ENCODE measurements at regions not wholly inside any gene's neighbourhood (a gene's known extent, or its start where the extent isn't known, plus 50 kb on each side); places are given as distances from the start of the nearest gene placed in this dataset.

DNA sequence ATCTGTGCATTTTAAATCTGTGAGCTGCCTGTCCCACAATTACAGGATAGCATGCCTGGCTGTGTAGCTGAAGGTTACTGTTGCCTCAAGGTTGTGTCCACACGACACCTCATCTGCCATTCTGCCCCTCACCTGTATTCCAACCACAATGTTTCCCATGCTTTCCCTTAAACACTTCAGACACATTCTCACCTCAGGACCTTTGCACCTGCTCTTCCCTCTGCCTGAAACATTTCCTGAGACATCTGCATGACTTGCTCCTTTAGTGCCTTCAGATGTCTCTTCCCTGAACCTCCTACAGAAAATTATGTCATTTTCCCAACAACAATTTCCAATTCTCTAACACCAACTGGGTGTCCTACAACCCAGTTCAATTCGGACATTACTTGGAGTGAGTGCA is 120.4 kb downstream of the ZNF608 start:
- Histone ChIP-seq H3K4me3 (replicated peaks in 1 of 3; ENCODE audit: low read depth in 2 of 3, low read length in 3 of 3) (no peak overlapping the region), H3K9me3 (replicated peaks in 1 of 2; ENCODE audit: control insufficient read depth in 1 of 2, insufficient read depth in 1 of 2, low read length in 2 of 2) (no peaks in the 10 kb centered on the region), H3K4me1 (ENCODE audit: control insufficient read depth in 1 of 2, insufficient read depth in 2 of 2, low read length in 2 of 2) (no peaks in the 10 kb centered on the region), H3K36me3 (replicated peaks in 1 of 2; ENCODE audit: control insufficient read depth in 1 of 2, insufficient read depth in 2 of 2, low read length in 2 of 2) (no peaks in the 10 kb centered on the region), H3K4me2 (replicated peaks; ENCODE audit: extremely low read depth, low read length, poor library complexity, severe bottlenecking) (no peak overlapping the region), H3K9ac (ENCODE audit: insufficient read depth, low read length, poor library complexity, severe bottlenecking) (no peak overlapping the region), H4K20me1 (ENCODE audit: insufficient read depth, low read length) (no peaks in the 10 kb centered on the region), H3K27me3 (ENCODE audit: control insufficient read depth in 2 of 2, insufficient read depth in 2 of 2, low read length in 2 of 2) (peaks cover 9 to 23% of the 10 kb centered on the region in 2 donors), H3K79me2 (ENCODE audit: insufficient read depth, low read length) (no peaks in the 10 kb centered on the region), H2AFZ (ENCODE audit: insufficient read depth, low read depth, low read length, poor library complexity, severe bottlenecking) (no peak overlapping the region), H3K27ac (ENCODE audit: low read depth in 1 of 2, low read length in 2 of 2) (no peak overlapping the region)
- H3K27ac Mint-ChIP-seq: peak overlapping the region in 1 of 7 donors; percentile 2
- intact Hi-C loops (cut with micrococcal nuclease): no loop called here
- no peak for DNase-seq
- peaks cover 12 to 35% (median 23%) of the 10 kb centered on the region in 3 donors for H3K27me3 Mint-ChIP-seq (ENCODE audit: low read depth in 3 of 3)
- H3K4me3 Mint-ChIP-seq: no peak overlapping the region
- TF ChIP-seq, protein P1, sequence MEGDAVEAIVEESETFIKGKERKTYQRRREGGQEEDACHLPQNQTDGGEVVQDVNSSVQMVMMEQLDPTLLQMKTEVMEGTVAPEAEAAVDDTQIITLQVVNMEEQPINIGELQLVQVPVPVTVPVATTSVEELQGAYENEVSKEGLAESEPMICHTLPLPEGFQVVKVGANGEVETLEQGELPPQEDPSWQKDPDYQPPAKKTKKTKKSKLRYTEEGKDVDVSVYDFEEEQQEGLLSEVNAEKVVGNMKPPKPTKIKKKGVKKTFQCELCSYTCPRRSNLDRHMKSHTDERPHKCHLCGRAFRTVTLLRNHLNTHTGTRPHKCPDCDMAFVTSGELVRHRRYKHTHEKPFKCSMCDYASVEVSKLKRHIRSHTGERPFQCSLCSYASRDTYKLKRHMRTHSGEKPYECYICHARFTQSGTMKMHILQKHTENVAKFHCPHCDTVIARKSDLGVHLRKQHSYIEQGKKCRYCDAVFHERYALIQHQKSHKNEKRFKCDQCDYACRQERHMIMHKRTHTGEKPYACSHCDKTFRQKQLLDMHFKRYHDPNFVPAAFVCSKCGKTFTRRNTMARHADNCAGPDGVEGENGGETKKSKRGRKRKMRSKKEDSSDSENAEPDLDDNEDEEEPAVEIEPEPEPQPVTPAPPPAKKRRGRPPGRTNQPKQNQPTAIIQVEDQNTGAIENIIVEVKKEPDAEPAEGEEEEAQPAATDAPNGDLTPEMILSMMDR (IDR thresholded peaks at IDR 0.05): no peak
- H3K4me1 Mint-ChIP-seq: peaks cover 8% of the 10 kb centered on the region
- H3K36me3 Mint-ChIP-seq: no peaks in the 10 kb centered on the region
- 100% methylated on average over 2 of the region's 2 CpGs for WGBS (ENCODE audit: insufficient coverage)
- peaks cover 0 to 5% (median 1%) of the 10 kb centered on the region in 7 donors for H3K9me3 Mint-ChIP-seq

- Mint-ChIP-seq H3K27ac (no peak overlapping the region), H3K4me1 (peaks cover 6% of the 10 kb centered on the region), H3K36me3 (no peaks in the 10 kb centered on the region), H3K9me3 (peaks cover 0 to 3% (median 0%) of the 10 kb centered on the region in 7 donors), H3K4me3 (no peak overlapping the region), H3K27me3 (ENCODE audit: low read depth in 3 of 3) (peaks cover 4 to 14% (median 6%) of the 10 kb centered on the region in 3 donors)
- no CpG with 5 or more reads among the region's 5 CpGs for WGBS (ENCODE audit: insufficient coverage)
- Histone ChIP-seq H3K79me2 (ENCODE audit: insufficient read depth, low read length) (no peaks in the 10 kb centered on the region), H3K27ac (ENCODE audit: low read depth in 1 of 2, low read length in 2 of 2) (no peak overlapping the region), H4K20me1 (ENCODE audit: insufficient read depth, low read length) (no peaks in the 10 kb centered on the region), H3K4me2 (replicated peaks; ENCODE audit: extremely low read depth, low read length, poor library complexity, severe bottlenecking) (no peak overlapping the region), H3K27me3 (ENCODE audit: control insufficient read depth in 2 of 2, insufficient read depth in 2 of 2, low read length in 2 of 2) (peaks cover 2 to 4% of the 10 kb centered on the region in 2 donors), H2AFZ (ENCODE audit: insufficient read depth, low read depth, low read length, poor library complexity, severe bottlenecking) (no peak overlapping the region), H3K4me3 (replicated peaks in 1 of 3; ENCODE audit: low read depth in 2 of 3, low read length in 3 of 3) (no peak overlapping the region), H3K9ac (ENCODE audit: insufficient read depth, low read length, poor library complexity, severe bottlenecking) (no peak overlapping the region), H3K4me1 (ENCODE audit: control insufficient read depth in 1 of 2, insufficient read depth in 2 of 2, low read length in 2 of 2) (no peaks in the 10 kb centered on the region), H3K9me3 (replicated peaks in 1 of 2; ENCODE audit: control insufficient read depth in 1 of 2, insufficient read depth in 1 of 2, low read length in 2 of 2) (no peaks in the 10 kb centered on the region), H3K36me3 (replicated peaks in 1 of 2; ENCODE audit: control insufficient read depth in 1 of 2, insufficient read depth in 2 of 2, low read length in 2 of 2) (no peaks in the 10 kb centered on the region)
- intact Hi-C loops (cut with micrococcal nuclease): no loop called here
- TF ChIP-seq, protein P1 (IDR thresholded peaks at IDR 0.05): no peak
- no peak for DNase-seq
Observed at GRCh38 chr5:124623265-124623664, 123.2 kb downstream of the ZNF608 start.

Measured in CD14-positive monocyte (primary cell).